HTR-8/SVneo (cell line): ENCODE measurements at regions not wholly inside any gene's neighbourhood (a gene's known extent, or its start where the extent isn't known, plus 50 kb on each side); places are given as distances from the start of the nearest gene placed in this dataset.

Experiments used
- DNase-seq: peaks from one replicate; pipeline ENCODE4 v3.0.0; 2011; ENCODE audit warnings: low spot score, mixed read lengths; ENCODE audit not compliant: insufficient read length
- FAIRE-seq: peaks from 2 replicates; lab custom pipeline; 2011; peaks lifted over from hg19 to GRCh38; lab: Jason Lieb, UNC

DNA sequence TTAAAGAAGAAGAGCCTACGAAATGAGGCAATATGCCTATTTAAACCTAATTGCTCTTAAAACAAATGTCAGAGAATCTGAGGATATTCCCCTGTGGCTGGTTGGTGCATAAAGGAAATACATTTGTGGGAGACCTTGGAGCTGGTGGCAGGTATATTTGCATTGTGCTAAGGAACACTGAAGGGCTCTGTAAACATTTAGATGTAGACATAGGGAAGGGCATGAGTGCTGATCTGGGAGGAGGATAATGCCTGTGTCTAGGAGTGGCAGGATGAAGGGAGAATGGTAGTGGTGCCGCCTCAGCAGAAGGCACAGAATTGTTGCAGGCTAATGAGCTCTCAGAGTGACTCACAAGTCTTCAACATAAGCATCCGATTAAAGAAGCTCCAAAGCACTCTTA lies 85.8 kb downstream of the CD164 start:
- DNase-seq (no peak), FAIRE-seq (no peak)

DNA sequence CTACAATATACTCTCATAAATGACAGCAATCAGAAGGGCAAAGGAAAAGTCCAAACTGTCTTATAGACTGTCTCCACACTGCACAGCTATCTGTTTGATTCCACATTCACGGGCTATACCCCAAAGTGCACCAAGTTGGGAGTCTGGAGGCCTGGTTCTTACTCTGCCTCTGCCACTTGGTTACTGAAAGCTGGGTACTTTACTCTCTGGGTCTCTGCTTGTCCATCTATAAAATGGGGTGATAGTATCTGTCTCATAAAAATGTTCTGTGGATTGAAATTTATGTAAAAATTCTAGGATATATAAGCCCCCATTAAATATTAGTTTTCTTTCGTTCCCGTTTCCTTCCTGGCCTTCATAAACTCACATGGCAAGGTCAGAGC lies 86.5 kb downstream of the CD164 start:
- FAIRE-seq (no peak), DNase-seq (no peak)

DNA sequence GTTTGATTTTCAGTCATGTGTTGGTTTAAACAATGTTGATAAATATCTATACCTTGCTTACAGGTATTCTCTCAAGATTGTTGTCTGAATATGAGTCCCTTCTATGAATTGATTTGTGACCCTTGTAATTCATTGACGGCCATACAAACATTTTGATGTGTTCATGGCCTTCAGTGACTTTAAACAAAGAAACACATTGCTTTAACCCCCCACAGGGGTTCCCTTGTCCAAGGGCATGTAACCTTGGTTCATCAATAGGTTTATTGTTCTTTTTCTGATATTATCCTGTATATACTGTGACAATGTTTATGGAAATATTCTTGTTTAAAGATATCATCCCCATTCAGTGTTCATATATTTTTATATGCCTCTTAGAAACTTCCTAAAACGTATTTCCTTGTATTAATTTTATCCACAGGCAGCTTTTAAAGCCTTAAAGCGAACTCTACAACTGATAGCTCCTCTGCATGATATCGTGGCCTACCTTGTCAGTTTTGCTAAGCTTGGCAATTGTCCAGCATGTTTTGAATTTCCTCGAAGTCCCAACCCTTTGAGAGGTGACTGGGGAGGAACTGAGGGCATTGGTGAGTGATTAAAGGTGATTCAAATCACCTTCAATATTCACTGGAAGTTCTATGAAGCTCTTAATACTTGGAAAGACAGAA lies 87.0 kb downstream of the CD164 start:
- FAIRE-seq = no peak

DNA sequence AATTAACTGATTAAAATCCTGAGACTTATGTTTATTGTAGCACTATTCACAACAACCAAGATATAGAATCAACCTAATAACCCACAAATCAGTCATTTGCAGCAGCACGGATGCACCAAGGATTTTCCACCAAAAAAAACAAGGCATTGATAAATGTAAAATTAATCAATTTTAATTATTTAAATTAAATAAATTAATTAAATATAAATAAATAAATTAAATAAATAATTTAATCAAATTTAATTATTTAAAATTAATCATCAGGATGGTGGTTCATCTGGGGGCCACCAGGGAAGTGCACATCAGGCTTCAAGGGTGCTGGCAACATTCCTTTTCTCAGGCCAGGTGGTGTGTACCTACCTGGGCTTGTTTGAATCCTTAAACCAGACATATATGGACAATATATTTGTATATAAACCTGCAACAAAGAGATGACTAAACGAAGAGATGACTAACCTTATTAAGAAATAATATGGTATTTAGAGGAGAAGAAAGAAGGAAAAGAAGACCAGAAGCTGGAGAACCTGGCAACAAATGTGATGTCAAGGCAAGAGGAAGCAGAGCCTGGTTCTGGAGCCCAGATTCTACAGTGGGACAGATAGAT lies 89.2 kb downstream of the CD164 start:
- DNase-seq (no peak), FAIRE-seq (no peak)

More for the DNA sequence above, 87.0 kb downstream of the CD164 start:
- DNase-seq = no peak

DNA sequence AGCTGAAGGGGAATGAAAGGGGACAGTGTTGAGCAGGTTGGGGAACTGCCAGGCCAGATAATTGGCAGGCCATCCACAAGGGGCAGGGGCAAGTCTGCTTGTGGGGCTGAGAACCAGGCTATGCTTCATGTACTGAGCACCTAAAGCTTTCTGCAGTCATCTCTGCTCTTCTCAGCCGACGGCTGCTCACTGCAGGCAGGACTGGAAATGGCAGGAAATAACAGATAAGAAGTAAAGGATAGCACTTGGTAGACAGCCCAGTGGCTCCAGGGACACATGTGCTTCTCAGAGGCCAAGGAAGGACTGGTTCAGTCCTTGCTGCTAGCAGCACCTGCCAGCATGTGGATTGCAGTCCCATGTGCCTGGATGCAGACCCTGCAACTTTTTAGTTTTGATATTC lies 89.8 kb downstream of the CD164 start:
- no peak for DNase-seq
- no peak for FAIRE-seq

DNA sequence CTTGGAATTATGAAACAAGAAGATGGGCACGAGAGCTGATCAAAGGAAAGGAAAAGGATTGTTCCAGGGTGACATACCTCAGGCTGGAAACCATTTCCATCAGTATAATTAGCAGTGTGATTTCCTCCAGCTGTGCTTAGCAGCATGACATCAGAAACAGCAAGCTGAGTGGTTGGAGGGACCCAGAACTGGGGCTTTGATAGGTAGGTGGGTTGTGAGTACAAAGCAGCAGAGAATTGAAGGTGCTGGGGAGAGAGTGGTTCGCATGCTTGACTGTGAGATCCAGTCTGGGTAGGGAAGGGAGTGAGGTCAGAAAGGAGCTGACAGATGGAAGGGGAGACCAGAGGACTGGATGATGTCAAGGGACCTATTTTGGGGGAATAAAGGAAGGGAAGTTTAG lies 90.4 kb downstream of the CD164 start:
- no peak for FAIRE-seq

DNA sequence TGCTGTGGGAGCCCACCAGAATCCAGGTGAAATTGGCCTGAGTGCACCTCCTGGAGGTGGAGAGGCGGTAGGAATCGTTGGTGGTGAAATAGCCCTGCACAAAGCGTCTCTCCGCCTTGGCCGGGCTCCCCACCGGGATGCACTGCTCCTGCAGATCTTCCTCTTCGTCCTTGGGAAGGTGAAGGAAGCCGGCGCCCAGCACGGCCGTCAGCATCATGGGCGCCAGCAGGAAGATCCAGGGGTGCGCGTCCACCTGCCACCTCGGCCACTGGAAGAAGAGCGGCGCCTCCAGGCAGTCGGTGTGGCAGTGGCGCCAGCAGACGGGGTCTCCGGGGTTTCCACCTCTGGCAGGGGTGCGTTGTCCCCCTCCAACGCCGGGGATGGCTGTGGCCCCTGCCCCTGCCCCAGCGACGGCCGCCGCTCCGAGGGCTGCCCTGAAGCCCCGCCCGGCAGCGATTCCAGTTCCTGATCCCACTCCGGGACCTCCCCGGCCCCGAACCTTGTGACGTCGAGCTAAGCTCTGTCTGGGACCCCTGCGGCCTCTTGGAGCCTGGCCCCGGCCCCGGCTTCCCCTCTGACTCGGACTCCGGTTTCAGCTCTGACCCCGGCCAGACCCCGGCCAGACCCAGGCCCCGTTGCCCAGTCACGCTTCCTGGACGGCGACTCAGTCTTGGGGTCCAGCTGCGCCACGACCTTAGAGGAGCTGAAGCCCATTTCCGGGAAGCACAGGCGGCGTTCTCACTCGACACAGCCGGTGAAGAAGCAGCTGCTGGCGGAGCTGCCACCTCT lies 91.9 kb downstream of the CD164 start:
- DNase-seq (no peak), FAIRE-seq (no peak)

More for the DNA sequence above, 90.4 kb downstream of the CD164 start:
- DNase-seq = no peak

DNA sequence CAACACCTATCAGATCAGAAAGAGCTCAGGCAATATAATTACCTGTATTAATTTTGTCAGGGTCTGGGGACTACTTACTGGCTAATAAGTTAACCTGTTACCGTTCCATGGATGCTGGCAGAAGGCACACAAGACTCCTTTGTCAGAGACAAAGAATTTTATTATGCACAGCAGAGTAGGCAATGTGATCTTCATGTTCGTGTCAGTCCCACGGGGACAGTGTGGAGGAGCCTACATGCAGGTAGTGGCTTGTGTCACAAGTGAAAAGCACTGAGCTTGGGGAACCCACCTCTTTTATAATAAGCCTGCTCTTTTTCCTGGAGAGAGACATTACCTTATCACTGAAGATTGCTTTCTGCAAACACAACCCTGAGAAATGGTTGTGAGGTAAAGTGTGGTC lies 96.9 kb downstream of the CD164 start:
- FAIRE-seq (no peak), DNase-seq (no peak)

DNA sequence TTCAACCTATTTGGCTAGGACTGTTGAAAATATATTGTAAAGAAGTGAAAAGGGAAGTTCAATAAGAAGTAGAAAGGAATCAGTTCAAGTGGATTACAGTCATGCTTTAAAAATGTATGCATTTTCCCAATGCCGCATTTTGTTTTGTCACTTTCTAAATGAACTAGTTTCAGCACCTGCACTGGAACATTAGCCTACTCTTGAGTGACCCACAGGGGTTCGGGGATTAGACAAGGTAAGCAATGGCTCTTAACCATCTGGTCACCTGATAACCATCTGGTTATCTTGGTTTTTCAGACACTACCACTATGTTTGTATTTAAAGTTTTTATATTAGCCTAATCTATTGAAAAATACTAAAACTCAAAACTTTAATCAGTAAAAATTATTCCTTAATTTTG lies 97.6 kb downstream of the CD164 start:
- FAIRE-seq = no peak
- DNase-seq = no peak

DNA sequence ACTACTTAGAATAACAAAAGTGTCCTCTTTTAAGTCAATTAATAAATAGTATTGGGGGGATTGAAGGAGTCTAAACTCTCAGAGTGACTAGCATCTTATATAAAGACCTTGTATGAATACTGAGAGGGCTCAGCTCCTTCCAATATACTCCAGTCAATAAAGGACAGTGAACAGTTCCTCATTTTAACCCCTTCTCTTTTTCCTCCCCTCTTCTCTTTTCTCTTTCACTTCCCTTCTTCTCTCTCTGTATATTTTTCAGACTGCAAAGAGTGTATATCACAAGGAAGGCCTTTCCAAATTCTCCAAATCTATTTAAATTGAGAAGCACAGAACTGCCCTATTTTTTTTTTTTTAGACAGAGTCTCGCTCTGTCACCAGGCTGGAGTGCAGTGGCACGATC lies 99.5 kb downstream of the CD164 start:
- no peak for DNase-seq
- no peak for FAIRE-seq

DNA sequence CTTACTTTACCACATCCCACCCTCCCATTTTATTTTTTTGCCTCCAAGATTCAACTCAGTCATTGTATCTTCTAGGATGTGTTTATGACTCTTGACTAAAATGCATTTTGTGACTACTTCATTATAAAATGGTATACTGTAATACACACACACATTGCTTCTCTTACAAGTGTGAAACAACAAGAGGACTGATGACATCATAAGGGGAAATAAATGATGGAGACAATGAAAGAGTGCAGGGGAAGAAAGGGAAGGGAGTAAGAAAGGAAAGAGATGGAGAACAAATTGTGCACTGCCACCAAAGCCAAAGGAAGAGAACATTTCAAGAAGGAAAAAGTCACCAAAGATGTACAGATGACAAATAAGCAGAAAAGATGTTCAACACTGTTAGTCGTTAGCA lies 102.6 kb downstream of the CD164 start:
- FAIRE-seq (no peak), DNase-seq (no peak)

DNA sequence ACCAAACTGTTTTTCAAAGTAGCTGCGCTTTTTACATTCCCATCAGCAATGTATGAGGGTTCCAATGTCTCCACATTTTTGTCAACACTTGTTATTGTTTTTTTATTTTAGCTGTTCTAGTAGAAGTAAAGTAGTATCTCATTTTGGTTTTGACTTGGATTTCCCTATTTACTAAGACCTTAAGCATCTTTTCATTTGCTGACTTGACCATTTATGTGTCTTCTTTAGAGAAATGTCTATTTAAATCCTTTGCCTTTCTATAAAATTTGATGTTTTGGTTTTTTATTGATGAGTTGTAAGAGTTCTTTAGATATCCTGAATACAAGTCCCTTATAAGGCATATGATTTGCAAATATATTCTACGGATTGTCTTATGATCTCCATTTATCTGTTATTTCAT lies 110.6 kb downstream of the CD164 start:
- FAIRE-seq (no peak), DNase-seq (no peak)

DNA sequence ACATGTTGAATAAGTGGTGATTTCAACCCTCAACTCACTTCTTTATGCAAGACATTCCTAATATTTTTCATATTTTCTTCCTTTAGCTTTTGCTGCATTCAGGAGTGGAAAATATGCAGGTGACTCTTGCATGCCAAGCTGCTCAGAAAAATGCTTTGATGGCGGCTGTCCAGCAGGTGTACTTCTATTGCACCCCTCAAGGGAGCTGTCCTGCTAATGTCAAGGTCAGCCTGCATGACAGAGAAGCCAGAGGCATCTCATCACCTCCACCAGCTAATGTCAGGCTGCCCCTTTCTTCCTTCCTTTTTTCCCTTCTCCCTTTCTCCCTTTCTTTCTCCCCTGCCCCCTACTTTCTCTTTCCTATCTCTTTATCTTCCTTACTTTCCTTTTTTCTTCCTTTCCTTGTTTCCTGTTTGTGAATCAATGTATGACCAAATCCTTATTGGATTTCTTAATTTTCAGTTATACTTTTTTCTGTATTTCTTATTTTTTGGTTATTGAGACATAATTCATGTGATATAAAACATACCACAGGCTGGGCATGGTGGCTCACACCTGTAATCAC lies 112.2 kb downstream of the CD164 start:
- no peak for DNase-seq
- no peak for FAIRE-seq

DNA sequence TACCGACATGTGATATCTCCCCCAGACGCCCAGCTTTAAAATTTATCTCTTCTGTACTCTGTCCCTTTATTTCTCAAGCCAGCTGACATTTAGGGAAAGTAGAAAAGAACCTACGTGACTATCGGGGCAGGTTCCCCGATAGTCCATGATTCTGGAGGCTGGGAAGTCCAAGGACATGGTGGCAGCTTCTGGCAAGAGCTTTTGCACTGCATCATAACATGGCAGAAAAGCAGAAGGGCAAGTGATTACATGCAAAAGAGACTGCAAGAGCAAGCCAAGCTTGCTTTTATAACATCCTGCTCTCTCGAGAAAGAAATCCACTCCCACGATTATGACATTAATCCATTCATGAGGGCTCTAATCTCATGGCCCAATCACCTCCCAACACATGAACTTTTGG lies 113.2 kb downstream of the CD164 start:
- FAIRE-seq = no peak
- no peak for DNase-seq

DNA sequence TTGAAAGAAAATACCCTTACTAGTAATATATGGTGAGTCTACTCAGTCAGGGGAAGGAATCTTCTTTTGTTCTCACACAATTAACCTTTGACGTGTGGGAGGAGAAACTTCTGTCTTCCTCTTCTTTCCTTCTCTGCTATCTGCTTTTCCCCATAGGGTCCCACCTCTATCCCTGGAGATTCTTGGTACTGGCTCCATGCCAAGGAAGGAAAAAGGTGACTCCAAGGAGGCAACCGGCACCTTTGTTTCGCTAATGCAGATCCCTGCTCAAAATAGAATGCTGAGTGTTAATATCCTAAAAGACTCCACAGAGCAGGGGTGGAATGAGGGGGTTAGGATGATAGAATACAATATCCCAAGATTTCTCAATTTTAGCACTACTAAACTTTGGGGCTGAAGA lies 116.7 kb downstream of the CD164 start:
- no peak for FAIRE-seq
- DNase-seq = no peak

DNA sequence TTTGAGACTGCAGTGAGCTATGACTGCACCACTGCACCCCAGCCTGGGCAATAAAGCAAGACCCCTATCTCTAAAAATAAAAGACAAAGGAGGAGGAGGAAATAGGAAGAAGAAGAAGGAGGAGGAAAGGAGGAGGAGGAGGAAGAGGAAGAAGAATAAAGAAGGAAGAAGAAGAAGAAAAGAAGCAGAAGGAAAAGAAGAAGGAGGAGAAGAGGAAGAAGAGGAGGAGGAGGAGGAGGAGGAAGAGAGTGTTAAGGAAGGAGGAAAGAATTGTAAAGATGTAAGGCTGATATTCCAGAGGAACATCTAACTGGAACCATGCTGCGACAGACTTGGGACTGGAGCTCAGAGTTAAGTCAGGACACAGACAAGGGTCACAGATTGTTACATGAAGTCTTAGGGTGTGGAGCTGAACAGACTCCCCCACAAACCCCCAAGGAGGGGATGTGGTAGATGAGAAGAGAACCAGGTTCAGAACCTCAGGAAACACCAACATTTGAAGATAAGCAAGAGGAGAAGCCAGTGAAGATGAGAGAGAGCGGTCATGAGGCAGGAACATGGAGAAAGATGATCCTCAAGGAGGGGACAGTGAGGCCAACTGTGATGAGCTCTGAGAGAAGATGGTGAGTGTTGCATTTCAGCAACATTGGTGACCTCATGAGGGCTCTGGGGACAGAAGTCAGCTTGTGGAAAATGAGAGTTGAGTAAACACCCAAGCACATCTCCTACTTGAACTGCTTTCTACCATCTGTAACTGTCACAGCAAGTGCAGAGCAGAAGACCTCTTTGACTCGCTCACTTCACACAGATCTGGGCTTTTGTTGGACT lies 118.2 kb downstream of the CD164 start:
- no peak for FAIRE-seq
- no peak for DNase-seq

DNA sequence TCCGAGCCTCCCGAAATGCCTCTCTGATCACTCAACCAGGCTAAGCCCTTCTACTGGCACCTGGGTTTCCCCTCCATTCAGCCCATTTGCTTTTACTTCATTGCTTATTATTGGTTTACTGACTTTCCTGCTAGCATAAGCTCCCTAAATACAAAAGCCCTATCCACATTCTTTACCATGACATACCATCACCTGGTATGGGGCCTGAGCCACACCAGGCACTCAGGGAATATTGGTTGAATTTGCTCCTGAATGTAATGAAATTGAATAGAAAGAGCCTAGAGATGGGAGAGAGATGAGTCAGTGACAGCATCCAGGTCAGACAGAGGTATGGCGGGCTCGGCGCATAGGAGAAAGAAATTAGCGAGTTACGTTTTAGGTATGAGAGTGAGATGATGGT lies 120.0 kb downstream of the CD164 start:
- DNase-seq = no peak
- no peak for FAIRE-seq

DNA sequence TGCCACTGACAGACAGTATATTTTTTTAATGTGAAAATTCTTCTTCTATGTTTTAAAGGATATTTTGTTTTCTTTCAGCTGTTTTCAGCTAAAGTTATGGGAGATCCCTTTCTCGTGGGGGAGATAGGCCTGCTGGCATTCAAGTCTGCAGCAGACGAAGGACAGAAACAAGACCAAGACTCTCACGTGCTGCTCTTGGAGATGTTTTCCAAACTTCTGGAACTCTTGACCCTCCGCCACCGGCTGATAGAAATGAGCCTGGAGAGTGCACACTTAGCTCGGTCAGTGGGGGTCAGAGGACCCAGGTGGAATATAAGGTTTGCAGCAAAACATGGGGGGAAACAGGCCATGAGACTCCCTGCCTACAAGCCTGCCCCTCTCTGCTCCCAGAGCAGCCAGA lies 120.5 kb downstream of the CD164 start:
- FAIRE-seq (no peak), DNase-seq (no peak)

DNA sequence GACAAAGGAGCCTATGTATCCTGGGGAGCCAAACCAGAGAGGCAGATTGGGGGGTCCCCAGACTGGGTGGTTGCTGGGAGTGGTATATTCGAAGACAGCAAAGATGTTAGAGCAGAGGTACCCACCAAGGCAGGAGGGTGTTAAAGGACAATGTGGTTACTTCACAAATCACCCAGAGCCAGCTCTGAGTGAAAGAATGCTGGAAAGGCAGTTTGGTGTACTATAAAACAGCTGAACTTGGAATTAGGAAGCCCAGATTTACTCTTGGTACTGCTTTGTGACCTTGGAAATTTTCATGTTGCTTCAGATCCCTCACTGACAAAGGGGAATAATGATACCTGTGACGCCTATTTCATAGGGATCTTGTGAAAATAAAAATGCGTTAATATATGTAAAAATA lies 121.6 kb downstream of the CD164 start:
- DNase-seq (no peak), FAIRE-seq (no peak)

DNA sequence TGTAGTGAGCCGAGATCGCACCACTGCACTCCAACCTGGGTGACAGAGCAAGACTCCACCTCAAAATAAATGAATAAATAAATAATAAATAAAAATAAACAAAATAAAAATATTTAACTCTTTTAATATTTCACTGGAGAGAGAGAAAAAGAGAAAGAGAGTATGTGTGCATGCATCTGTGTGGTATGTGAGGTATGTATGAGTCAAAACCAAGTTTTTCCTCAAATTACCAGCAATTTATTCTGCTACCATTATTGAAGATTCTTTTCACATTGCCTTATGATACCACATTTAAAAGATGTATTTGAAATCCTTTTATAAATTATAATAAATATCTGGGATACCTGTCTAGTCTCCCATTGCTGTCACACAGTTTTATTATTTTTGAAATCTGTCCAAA lies 122.1 kb downstream of the CD164 start:
- no peak for FAIRE-seq

More for the DNA sequence above, 122.1 kb downstream of the CD164 start:
- no peak for DNase-seq
